Glutamatergic neuron (in vitro differentiated cells): ENCODE measurements at regions not wholly inside any gene's neighbourhood (a gene's known extent, or its start where the extent isn't known, plus 50 kb on each side); places are given as distances from the start of the nearest gene placed in this dataset.

Source experiments
- DNase-seq: peaks from one replicate; pipeline ENCODE4 v3.0.0; 2022
- H3K27ac Mint-ChIP-seq: one replicate; pipeline ENCODE4 v1.8.0; 2020; ENCODE audit warnings: mild to moderate bottlenecking, mixed read lengths, inconsistent platforms; ENCODE audit not compliant: unreplicated experiment
- H3K27me3 Mint-ChIP-seq: one replicate; pipeline ENCODE4 v1.8.0; 2020; ENCODE audit warnings: mild to moderate bottlenecking, moderate library complexity, mixed read lengths, inconsistent platforms; ENCODE audit not compliant: unreplicated experiment
- H3K36me3 Mint-ChIP-seq: one replicate; pipeline ENCODE4 v1.8.0; 2020; ENCODE audit warnings: mild to moderate bottlenecking, mixed read lengths, inconsistent platforms; ENCODE audit not compliant: unreplicated experiment
- H3K4me1 Mint-ChIP-seq: one replicate; pipeline ENCODE4 v1.8.0; 2020; ENCODE audit warnings: mild to moderate bottlenecking, low read depth, mixed read lengths, inconsistent platforms; ENCODE audit not compliant: unreplicated experiment
- H3K4me3 Mint-ChIP-seq: one replicate; pipeline ENCODE4 v1.8.0; 2020; ENCODE audit warnings: mild to moderate bottlenecking, mixed read lengths, inconsistent platforms; ENCODE audit not compliant: unreplicated experiment
- H3K9me3 Mint-ChIP-seq: one replicate; pipeline ENCODE4 v1.8.0; 2020; ENCODE audit warnings: mild to moderate bottlenecking, moderate library complexity, mixed read lengths, inconsistent platforms; ENCODE audit not compliant: unreplicated experiment
- TF ChIP-seq, protein P1 (sequence below): fragments of 200-600 bp; sonication (generic); IDR thresholded peaks from one replicate; pipeline ENCODE4 v1.5.0; 2021; ENCODE audit not compliant: partially characterized antibody, unreplicated experiment

DNA sequence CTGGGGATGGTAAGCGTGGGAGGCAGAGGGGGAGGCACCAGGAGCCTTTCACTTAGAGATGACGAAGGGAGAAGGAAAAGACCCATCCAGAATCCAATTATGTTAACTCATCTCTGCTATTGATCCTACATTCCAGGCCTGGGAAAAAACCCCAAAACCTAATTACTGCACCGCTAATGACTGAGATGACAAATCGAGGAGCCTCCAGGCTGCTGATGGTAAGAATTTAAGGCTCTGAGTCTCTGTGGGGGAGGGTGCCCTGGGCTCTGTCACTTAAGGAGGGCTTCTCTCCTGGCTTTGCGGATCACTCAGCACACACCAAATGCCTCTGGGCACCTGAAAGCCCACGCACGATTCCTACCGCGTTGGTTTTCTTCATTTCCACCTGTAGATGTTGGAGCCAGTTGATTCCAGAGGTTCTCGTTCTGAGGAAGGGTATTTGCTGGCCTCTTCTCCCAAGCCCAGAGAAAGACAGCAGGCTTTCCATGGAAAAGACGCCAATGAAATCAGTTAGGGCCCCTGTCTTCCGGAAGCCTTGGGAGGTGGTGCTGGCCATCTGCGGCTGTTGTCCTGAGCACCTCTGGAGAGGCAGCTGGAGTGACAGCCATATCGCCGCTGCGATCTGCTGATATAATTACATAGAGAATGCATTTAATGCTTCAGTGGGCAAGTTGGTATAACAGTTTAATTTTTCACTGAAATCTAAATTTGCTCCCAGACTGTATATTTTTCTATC is 751.2 kb downstream of the BRD1 start:
- TF ChIP-seq, protein P1, sequence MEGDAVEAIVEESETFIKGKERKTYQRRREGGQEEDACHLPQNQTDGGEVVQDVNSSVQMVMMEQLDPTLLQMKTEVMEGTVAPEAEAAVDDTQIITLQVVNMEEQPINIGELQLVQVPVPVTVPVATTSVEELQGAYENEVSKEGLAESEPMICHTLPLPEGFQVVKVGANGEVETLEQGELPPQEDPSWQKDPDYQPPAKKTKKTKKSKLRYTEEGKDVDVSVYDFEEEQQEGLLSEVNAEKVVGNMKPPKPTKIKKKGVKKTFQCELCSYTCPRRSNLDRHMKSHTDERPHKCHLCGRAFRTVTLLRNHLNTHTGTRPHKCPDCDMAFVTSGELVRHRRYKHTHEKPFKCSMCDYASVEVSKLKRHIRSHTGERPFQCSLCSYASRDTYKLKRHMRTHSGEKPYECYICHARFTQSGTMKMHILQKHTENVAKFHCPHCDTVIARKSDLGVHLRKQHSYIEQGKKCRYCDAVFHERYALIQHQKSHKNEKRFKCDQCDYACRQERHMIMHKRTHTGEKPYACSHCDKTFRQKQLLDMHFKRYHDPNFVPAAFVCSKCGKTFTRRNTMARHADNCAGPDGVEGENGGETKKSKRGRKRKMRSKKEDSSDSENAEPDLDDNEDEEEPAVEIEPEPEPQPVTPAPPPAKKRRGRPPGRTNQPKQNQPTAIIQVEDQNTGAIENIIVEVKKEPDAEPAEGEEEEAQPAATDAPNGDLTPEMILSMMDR, result no peak
- peaks cover 13% of the 10 kb centered on the region for H3K9me3 Mint-ChIP-seq
- H3K36me3 Mint-ChIP-seq, result no peaks in the 10 kb centered on the region
- no peak for DNase-seq
- no peak overlapping the region for H3K4me3 Mint-ChIP-seq
- H3K27me3 Mint-ChIP-seq, result peaks cover 2% of the 10 kb centered on the region
- no peaks in the 10 kb centered on the region for H3K4me1 Mint-ChIP-seq
- H3K27ac Mint-ChIP-seq, result no peak overlapping the region

DNA sequence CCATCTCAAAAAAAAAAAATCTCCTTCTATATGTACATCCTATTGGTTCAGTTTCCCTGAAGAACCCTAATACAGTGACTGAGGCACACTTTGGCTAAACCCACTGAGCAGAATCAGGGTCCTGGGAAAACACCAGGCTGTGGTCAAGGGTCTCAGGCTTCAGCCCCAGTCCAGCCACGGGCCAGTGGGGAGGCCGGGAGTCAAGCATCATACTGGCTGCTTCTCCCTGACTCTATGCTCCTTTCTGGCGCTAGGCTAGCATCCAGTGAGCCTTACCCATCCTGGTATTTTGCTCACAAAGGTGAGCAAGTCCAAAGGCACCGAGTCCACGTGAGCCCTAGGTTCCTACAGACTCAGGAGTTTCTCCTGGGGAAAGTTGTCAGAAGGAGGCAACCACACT is 752.5 kb downstream of the BRD1 start:
- H3K9me3 Mint-ChIP-seq, result peaks cover 16% of the 10 kb centered on the region
- no peak overlapping the region for H3K27ac Mint-ChIP-seq
- TF ChIP-seq, protein P1, result no peak
- no peak overlapping the region for H3K4me3 Mint-ChIP-seq
- H3K4me1 Mint-ChIP-seq, result no peaks in the 10 kb centered on the region
- peaks cover 2% of the 10 kb centered on the region for H3K27me3 Mint-ChIP-seq
- no peak for DNase-seq
- H3K36me3 Mint-ChIP-seq, result no peaks in the 10 kb centered on the region

DNA sequence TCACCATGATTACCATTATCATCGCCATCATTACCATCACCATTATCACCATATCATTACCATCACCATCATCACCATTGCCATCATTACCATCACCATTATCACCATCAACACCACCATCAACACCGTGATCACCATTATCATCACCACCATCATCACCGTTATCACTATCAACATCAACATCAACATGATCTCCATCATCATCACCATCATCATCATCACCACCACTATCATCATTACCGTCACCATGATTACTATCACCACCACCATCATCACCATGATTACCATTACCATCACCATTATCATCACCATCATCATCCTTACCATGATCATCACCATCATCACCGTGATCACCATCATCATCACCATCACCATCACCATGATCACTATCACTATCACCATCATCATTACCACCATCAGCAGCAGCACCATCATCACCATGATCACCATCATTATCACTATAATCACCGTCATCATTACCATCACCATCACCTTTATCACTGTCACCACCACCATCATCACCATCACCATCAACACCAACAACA is 753.7 kb downstream of the BRD1 start:
- no peaks in the 10 kb centered on the region for H3K4me1 Mint-ChIP-seq
- H3K36me3 Mint-ChIP-seq, result peaks cover 5% of the 10 kb centered on the region
- H3K4me3 Mint-ChIP-seq, result no peak overlapping the region
- H3K27me3 Mint-ChIP-seq, result no peaks in the 10 kb centered on the region
- no peak for DNase-seq
- no peak overlapping the region for H3K27ac Mint-ChIP-seq
- peaks cover 17% of the 10 kb centered on the region for H3K9me3 Mint-ChIP-seq
- TF ChIP-seq, protein P1, result no peak

DNA sequence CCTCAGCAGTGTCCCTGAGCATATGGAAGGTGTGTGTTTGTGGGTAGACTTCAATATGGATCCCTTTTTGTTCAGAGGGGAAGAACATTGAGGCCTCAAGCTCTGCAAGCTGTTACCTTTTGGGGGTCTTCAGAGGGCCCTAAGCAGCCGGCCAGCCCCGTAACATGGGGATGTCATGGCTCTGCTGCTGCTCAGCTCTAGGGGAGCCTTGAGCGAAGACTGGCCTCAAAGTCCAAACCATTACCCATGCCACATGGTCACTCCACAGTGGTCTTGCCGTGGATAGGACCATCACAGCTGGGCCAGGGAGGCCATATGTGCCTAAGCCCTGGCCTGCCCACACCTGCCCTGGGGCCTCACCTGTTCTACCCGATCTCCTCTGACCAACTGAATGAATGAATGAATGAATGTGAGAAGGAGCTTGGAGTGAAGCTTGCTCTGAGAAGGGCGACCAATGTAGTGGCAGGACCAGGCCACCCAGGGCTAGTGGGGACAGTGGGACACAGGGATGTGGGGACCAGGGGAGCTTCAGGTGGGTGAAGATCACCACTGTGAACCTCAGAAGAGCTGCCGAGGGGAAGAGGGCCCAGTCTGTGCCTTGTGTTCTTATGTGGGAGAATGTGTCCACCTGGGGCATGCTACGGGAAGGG is 754.6 kb downstream of the BRD1 start:
- no peak for DNase-seq
- H3K4me3 Mint-ChIP-seq, result no peak overlapping the region
- peaks cover 5% of the 10 kb centered on the region for H3K36me3 Mint-ChIP-seq
- H3K27me3 Mint-ChIP-seq, result no peaks in the 10 kb centered on the region
- H3K4me1 Mint-ChIP-seq, result no peaks in the 10 kb centered on the region
- no peak overlapping the region for H3K27ac Mint-ChIP-seq
- peaks cover 17% of the 10 kb centered on the region for H3K9me3 Mint-ChIP-seq
- TF ChIP-seq, protein P1, result no peak

DNA sequence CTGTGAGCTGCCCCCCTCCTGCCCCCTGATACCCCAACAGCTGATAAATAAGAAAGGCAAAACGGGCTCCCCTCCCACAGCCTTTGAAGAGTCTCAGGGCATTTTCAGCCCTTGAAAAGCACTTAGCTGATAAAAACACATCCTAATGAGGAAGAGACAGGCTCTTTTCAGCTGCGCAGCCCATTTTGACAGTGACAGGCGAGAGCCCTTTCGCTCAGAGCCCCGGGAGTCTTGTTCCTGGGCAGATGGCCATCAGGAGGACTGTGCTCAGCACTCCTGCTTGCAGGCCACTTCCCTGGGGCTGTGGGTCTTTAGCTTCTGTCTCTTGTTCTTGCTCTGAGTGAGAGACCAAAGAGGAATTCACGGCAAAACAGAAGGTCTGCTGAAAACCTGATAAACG is 757.2 kb downstream of the BRD1 start:
- no peak overlapping the region for H3K27ac Mint-ChIP-seq
- TF ChIP-seq, protein P1, result no peak
- no peak overlapping the region for H3K4me3 Mint-ChIP-seq
- peaks cover 11% of the 10 kb centered on the region for H3K9me3 Mint-ChIP-seq
- no peak for DNase-seq
- H3K4me1 Mint-ChIP-seq, result no peaks in the 10 kb centered on the region
- H3K27me3 Mint-ChIP-seq, result no peaks in the 10 kb centered on the region
- peaks cover 8% of the 10 kb centered on the region for H3K36me3 Mint-ChIP-seq
